Fibroblast of peridontal ligament (primary cell): ENCODE measurements at regions not wholly inside any gene's neighbourhood (a gene's known extent, or its start where the extent isn't known, plus 50 kb on each side); places are given as distances from the start of the nearest gene placed in this dataset.
A peak's percentile ranks its signal among the peaks of the same experiment; 100 is the strongest.

ENCODE experiments used
- DNase-seq: peaks from one replicate; pipeline ENCODE4 v3.0.0-alpha.2; 2010; ENCODE audit errors: extremely low read depth

GRCh38 chr9:82313697-82314096, 325.1 kb downstream of the SPATA31D1 start:
- no peak for DNase-seq

GRCh38 chr9:82320566-82320965, 332.0 kb downstream of the SPATA31D1 start:
- peak; percentile 35 for DNase-seq

GRCh38 chr9:82325907-82326306, 337.3 kb downstream of the SPATA31D1 start:
- DNase-seq, result no peak

GRCh38 chr9:82327641-82328040, 339.1 kb downstream of the SPATA31D1 start:
- DNase-seq, result no peak

- DNase-seq, result peak; percentile 38
These were observed 342.5 kb downstream of the SPATA31D1 start for GRCh38 chr9:82331079-82331478.

GRCh38 chr9:82332018-82332773, 343.6 kb downstream of the SPATA31D1 start:
- peak; percentile 64 for DNase-seq

- no peak for DNase-seq
These were observed 344.2 kb downstream of the SPATA31D1 start for GRCh38 chr9:82332774-82333152.

GRCh38 chr9:82333671-82334070, 345.1 kb downstream of the SPATA31D1 start:
- DNase-seq, result no peak

- peak; percentile 88 for DNase-seq
These were observed 345.7 kb downstream of the SPATA31D1 start for GRCh38 chr9:82334286-82334685.

- no peak for DNase-seq
These were observed 348.8 kb downstream of the SPATA31D1 start for GRCh38 chr9:82337351-82337750.

- DNase-seq, result no peak
These were observed 353.5 kb downstream of the SPATA31D1 start for GRCh38 chr9:82342046-82342445.

GRCh38 chr9:82346040-82346439, 357.5 kb downstream of the SPATA31D1 start:
- DNase-seq, result no peak

GRCh38 chr9:82353631-82354278, 365.2 kb downstream of the SPATA31D1 start:
- DNase-seq, result no peak

- DNase-seq, result peak; percentile 64
These were observed 365.7 kb downstream of the SPATA31D1 start for GRCh38 chr9:82354279-82354659.

- no peak for DNase-seq
These were observed 367.6 kb downstream of the SPATA31D1 start for GRCh38 chr9:82356131-82356530.

GRCh38 chr9:82356871-82357270, 368.3 kb downstream of the SPATA31D1 start:
- DNase-seq, result no peak

- DNase-seq, result no peak
These were observed 374.6 kb downstream of the SPATA31D1 start for GRCh38 chr9:82363198-82363597.

- no peak for DNase-seq
These were observed 375.1 kb downstream of the SPATA31D1 start for GRCh38 chr9:82363682-82364081.

GRCh38 chr9:82367016-82367415, 378.4 kb downstream of the SPATA31D1 start:
- DNase-seq, result no peak

GRCh38 chr9:82367929-82368328, 379.4 kb downstream of the SPATA31D1 start:
- no peak for DNase-seq

- no peak for DNase-seq
These were observed 380.8 kb downstream of the SPATA31D1 start for GRCh38 chr9:82369251-82369945.

- DNase-seq, result no peak
These were observed 386.5 kb downstream of the SPATA31D1 start for GRCh38 chr9:82375041-82375440.

GRCh38 chr9:82376677-82377232, 388.2 kb downstream of the SPATA31D1 start:
- no peak for DNase-seq
